ENCODE measurements at regions not wholly inside any gene's neighbourhood (a gene's known extent, or its start where the extent isn't known, plus 50 kb on each side); places are given as distances from the start of the nearest gene placed in this dataset.

DNA sequence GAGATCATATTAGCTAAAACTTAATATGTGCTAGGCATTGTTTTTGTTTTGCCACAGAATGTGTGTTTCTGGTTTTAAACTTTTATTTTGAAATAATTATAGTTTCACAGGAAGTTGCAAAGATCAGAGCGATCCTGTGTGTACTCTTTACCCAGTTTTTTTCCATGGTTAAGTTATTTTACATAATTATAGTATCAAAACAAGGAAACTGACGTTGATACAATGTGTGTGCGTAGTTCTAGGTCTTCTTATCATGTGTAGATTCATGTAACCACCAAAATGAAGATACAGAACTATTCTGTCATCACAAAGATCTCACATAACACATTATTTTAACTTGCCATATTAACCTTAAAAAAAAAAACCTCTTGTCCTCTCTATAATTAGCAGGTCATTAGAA is 69.2 kb downstream of the BLTP1 start:
- ATAC-seq: no peak
- 58 to 72% methylated on average over 3 of the region's 3 CpGs for WGBS, 2 donors (ENCODE audit: low coverage in 1 of 2)
- Histone ChIP-seq H3K36me3 (peaks cover 0 to 72% of the 10 kb centered on the region in 2 donors), H3K4me3 (no peak overlapping the region), H3K9me3 (no peaks in the 10 kb centered on the region), H3K4me1 (no peaks in the 10 kb centered on the region), H3K27me3 (no peaks in the 10 kb centered on the region), H3K27ac (no peak overlapping the region)
- TF ChIP-seq POLR2AphosphoS5 (IDR thresholded peaks at IDR 0.05): no peak
- TF ChIP-seq, protein P1, sequence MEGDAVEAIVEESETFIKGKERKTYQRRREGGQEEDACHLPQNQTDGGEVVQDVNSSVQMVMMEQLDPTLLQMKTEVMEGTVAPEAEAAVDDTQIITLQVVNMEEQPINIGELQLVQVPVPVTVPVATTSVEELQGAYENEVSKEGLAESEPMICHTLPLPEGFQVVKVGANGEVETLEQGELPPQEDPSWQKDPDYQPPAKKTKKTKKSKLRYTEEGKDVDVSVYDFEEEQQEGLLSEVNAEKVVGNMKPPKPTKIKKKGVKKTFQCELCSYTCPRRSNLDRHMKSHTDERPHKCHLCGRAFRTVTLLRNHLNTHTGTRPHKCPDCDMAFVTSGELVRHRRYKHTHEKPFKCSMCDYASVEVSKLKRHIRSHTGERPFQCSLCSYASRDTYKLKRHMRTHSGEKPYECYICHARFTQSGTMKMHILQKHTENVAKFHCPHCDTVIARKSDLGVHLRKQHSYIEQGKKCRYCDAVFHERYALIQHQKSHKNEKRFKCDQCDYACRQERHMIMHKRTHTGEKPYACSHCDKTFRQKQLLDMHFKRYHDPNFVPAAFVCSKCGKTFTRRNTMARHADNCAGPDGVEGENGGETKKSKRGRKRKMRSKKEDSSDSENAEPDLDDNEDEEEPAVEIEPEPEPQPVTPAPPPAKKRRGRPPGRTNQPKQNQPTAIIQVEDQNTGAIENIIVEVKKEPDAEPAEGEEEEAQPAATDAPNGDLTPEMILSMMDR (IDR thresholded peaks at IDR 0.05): no peak
- TF ChIP-seq POLR2A (IDR thresholded peaks at IDR 0.05): no peak
- no peak for TF ChIP-seq EP300 (IDR thresholded peaks at IDR 0.05)

DNA sequence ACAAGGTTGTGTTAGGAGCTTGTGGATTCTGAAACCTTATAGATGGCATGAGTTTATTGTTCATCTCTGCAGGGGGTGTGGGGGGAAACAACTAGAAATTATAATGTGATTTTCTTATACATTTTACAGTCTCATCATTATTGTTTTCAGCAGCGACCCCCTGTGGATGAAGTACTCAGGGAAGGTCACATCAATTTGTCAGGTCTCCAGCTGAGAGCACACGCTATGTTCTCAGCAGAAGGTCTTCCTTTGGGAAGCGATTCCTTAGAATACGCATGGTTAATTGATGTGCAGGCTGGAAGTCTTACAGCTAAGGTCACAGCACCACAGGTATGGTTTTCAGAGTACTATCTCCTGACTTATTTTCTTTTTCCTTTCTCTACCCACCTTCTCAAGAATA is 72.2 kb downstream of the BLTP1 start:
- TF ChIP-seq POLR2AphosphoS5 (IDR thresholded peaks at IDR 0.05) (no peak), EP300 (IDR thresholded peaks at IDR 0.05) (no peak), POLR2A (IDR thresholded peaks at IDR 0.05) (no peak)
- TF ChIP-seq, protein P1 (IDR thresholded peaks at IDR 0.05): no peak
- H3K27me3 ChIP-seq: no peaks in the 10 kb centered on the region
- no peak overlapping the region for H3K4me3 ChIP-seq
- H3K27ac ChIP-seq: no peak overlapping the region
- no peaks in the 10 kb centered on the region for H3K9me3 ChIP-seq
- peaks cover 0 to 91% of the 10 kb centered on the region in 2 donors for H3K36me3 ChIP-seq
- ATAC-seq: no peak
- H3K4me1 ChIP-seq: no peaks in the 10 kb centered on the region
- WGBS, 2 donors (ENCODE audit: low coverage in 1 of 2): 61 to 69% methylated on average over 4 of the region's 4 CpGs

GRCh38 chr4:122227202-122227601 is 75.1 kb downstream of the BLTP1 start:
- 82 to 84% methylated on average over 2 of the region's 2 CpGs for WGBS, 2 donors (ENCODE audit: low coverage in 1 of 2)
- no peak overlapping the region for H3K4me3 ChIP-seq
- no peaks in the 10 kb centered on the region for H3K9me3 ChIP-seq
- no peaks in the 10 kb centered on the region for H3K27me3 ChIP-seq
- peaks cover 0 to 84% of the 10 kb centered on the region in 2 donors for H3K36me3 ChIP-seq
- no peak overlapping the region for H3K27ac ChIP-seq
- no peaks in the 10 kb centered on the region for H3K4me1 ChIP-seq
- TF ChIP-seq, protein P1 (IDR thresholded peaks at IDR 0.05): no peak
- TF ChIP-seq POLR2AphosphoS5 (IDR thresholded peaks at IDR 0.05) (no peak), EP300 (IDR thresholded peaks at IDR 0.05) (no peak), POLR2A (IDR thresholded peaks at IDR 0.05) (no peak)
- ATAC-seq: no peak

- peaks cover 0 to 77% of the 10 kb centered on the region in 2 donors for H3K36me3 ChIP-seq
- H3K27ac ChIP-seq: no peak overlapping the region
- no peak overlapping the region for H3K4me3 ChIP-seq
- H3K27me3 ChIP-seq: no peaks in the 10 kb centered on the region
- no peaks in the 10 kb centered on the region for H3K9me3 ChIP-seq
- no peak for ATAC-seq
- H3K4me1 ChIP-seq: no peaks in the 10 kb centered on the region
- TF ChIP-seq EP300 (IDR thresholded peaks at IDR 0.05) (no peak), POLR2A (IDR thresholded peaks at IDR 0.05) (no peak)
- 71 to 77% methylated on average over 3 of the region's 3 CpGs for WGBS, 2 donors (ENCODE audit: low coverage in 1 of 2)
Measured at GRCh38 chr4:122229857-122230256, 77.7 kb downstream of the BLTP1 start.

- H3K27ac ChIP-seq: no peak overlapping the region
- no peaks in the 10 kb centered on the region for H3K4me1 ChIP-seq
- H3K36me3 ChIP-seq: peaks cover 0 to 76% of the 10 kb centered on the region in 2 donors
- no peaks in the 10 kb centered on the region for H3K9me3 ChIP-seq
- H3K4me3 ChIP-seq: no peak overlapping the region
- TF ChIP-seq POLR2A (IDR thresholded peaks at IDR 0.05) (no peak), POLR2AphosphoS5 (IDR thresholded peaks at IDR 0.05) (no peak), EP300 (IDR thresholded peaks at IDR 0.05) (no peak)
- TF ChIP-seq, protein P1 (IDR thresholded peaks at IDR 0.05): no peak
- 100% methylated on average over 3 of the region's 3 CpGs for WGBS, 2 donors (ENCODE audit: low coverage in 1 of 2)
- no peaks in the 10 kb centered on the region for H3K27me3 ChIP-seq
- ATAC-seq: no peak
Measured at GRCh38 chr4:122232633-122233032, 80.5 kb downstream of the BLTP1 start.

All from gastroesophageal sphincter (tissue), 4 donors.